Transverse colon (tissue), 4 donors: ENCODE measurements at regions not wholly inside any gene's neighbourhood (a gene's known extent, or its start where the extent isn't known, plus 50 kb on each side); places are given as distances from the start of the nearest gene placed in this dataset.
A peak's percentile ranks its signal among the peaks of the same experiment; 100 is the strongest.

Experiments used
- DNase-seq: peaks from one replicate; pipeline ENCODE4 v3.0.0-alpha.2; 2019
- H3K27ac ChIP-seq, 4 donors: fragments of 200-600 bp; sonication (generic); 2 replicates each; pipeline ENCODE4 v1.5.1; 2016 to 2018; ENCODE audit warnings: inconsistent platforms in 4 of 4
- H3K27me3 ChIP-seq: fragments of 200-600 bp; sonication (generic); 2 replicates; pipeline ENCODE4 v1.5.1; 2017; ENCODE audit warnings: inconsistent platforms
- H3K36me3 ChIP-seq, 4 donors: fragments of 200-600 bp; sonication (generic); 2 replicates each; pipeline ENCODE4 v1.5.1; 2017 to 2019; ENCODE audit warnings: inconsistent platforms in 4 of 4
- H3K4me1 ChIP-seq, 4 donors: fragments of 200-600 bp; sonication (generic); 2 replicates each; pipeline ENCODE4 v1.5.1; 2017 to 2020; ENCODE audit warnings: inconsistent platforms in 4 of 4
- H3K4me3 ChIP-seq, 4 donors: fragments of 200-600 bp; sonication (generic); 1 replicate in 1 of 4; 2 replicates in 3 of 4; pipeline versions ENCODE4 v1.5.1 to v1.6.1; 2017 to 2019; ENCODE audit warnings: inconsistent platforms in 4 of 4
- H3K9me3 ChIP-seq, 2 donors: fragments of 200-600 bp; sonication (generic); 2 replicates each; pipeline ENCODE4 v1.5.1; 2017 to 2019; ENCODE audit warnings: inconsistent platforms in 2 of 2
- EP300 ChIP-seq: sonication (generic); formaldehyde crosslinking; IDR thresholded peaks from one replicate; pipeline ENCODE4 v1.6.1; 2017; ENCODE audit warnings: antibody characterized with exemption, low read depth
- POLR2A ChIP-seq: fragments of 450-650 bp; IDR thresholded peaks from one replicate; pipeline ENCODE4 v1.6.1; 2016; ENCODE audit warnings: antibody characterized with exemption, mild to moderate bottlenecking, moderate library complexity
- POLR2AphosphoS5 ChIP-seq, 3 donors: sonication (generic); formaldehyde crosslinking; IDR thresholded peaks; one replicate each; pipeline ENCODE4 v1.6.1; 2016; ENCODE audit warnings: antibody characterized with exemption in 3 of 3
- WGBS, 2 donors: methylation state at CpG; one replicate each; pipeline ENCODE4 v1.1.5; 2018; ENCODE audit warnings: low coverage in 1 of 2; 5-methylcytosine and 5-hydroxymethylcytosine counted together
- in situ Hi-C, 4 donors: fragments of 200-750 bp; cut with MboI; loops; one replicate each; pipeline versions ENCODE4 v1.15.0 to v1.15.1; 2017; ENCODE audit warnings: low sequenced_read_pairs in 3 of 4, low pct_ligation_motif_present in 1 of 4, low pct_unique_long_range_greater_than_20kb in 1 of 4
- intact Hi-C: fragments of 100-400 bp; cut with DNase I; formaldehyde crosslinking; loops from one replicate; pipeline ENCODE4 v1.15.1; 2023; ENCODE audit warnings: low total_unique reads
- TF ChIP-seq, protein P1 (sequence below), 5 experiments: fragments of 200-600 bp in 3 of 5; fragments of 450-650 bp in 2 of 5; sonication (generic) in 3 of 5; IDR thresholded peaks; 1 replicate in 2 of 5; 2 replicates in 3 of 5; pipeline ENCODE4 v1.5.1; 2016 to 2017; ENCODE audit warnings: antibody characterized with exemption in 5 of 5, inconsistent platforms in 3 of 5, mild to moderate bottlenecking in 2 of 5, moderate library complexity in 1 of 5

DNA sequence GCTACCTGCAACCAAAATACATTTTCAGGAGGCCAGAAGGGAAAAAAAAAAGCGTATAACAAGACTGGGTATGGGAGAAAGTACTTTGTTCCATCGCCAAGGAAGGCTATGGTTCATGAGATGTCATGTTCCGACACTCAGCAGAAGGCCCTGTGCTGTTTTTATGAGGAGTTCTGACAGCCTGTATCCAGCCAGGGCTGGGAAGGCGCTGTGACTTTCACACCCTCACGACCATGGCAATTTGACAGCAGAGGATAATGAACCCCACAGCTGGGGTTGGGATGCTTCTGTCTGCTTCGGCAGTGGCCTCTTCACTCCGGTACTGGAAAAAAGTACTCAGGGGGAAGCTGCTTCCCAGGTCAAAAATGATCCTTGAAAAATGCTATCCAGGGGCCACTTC lies 154.4 kb downstream of the PRELID2 start:
- intact Hi-C loops (no loop called here), in situ Hi-C loops (loop anchor here in 2 of 4 donors (25.0 kb wide), 1 partner anchor 382 kb away; no protein-coding TSS in a partner anchor)

DNA sequence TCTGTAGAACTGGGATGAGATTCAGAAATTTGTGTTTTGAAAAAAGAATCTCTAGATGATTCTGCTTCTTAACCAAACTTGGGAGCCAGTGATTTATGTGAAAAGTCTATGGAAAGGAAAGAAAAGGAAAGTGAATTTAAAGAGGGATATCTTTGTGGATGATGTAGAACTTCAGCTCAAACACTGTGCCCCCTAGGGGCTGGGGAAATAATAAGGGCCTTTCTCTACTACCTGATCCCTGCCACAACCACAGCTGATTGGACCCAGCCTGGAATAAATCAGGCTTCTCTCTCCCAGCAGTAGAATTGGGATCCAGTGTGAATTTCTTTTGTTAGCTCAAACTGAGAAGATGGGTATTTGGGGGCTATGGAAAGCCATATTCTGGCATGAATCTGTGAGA lies 155.0 kb downstream of the PRELID2 start:
- TF ChIP-seq POLR2A (no peak), POLR2AphosphoS5 (IDR thresholded peaks at IDR 0.05) (no peak)
- TF ChIP-seq, protein P1, sequence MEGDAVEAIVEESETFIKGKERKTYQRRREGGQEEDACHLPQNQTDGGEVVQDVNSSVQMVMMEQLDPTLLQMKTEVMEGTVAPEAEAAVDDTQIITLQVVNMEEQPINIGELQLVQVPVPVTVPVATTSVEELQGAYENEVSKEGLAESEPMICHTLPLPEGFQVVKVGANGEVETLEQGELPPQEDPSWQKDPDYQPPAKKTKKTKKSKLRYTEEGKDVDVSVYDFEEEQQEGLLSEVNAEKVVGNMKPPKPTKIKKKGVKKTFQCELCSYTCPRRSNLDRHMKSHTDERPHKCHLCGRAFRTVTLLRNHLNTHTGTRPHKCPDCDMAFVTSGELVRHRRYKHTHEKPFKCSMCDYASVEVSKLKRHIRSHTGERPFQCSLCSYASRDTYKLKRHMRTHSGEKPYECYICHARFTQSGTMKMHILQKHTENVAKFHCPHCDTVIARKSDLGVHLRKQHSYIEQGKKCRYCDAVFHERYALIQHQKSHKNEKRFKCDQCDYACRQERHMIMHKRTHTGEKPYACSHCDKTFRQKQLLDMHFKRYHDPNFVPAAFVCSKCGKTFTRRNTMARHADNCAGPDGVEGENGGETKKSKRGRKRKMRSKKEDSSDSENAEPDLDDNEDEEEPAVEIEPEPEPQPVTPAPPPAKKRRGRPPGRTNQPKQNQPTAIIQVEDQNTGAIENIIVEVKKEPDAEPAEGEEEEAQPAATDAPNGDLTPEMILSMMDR (IDR thresholded peaks at IDR 0.05), result peak in 2 of 5 experiments; percentile 13 to 14
- peak overlapping the region in 3 of 4 donors; percentile 54 to 72 (median 64) for H3K27ac ChIP-seq
- intact Hi-C loops, result no loop called here
- in situ Hi-C loops, result loop anchor here in 2 of 4 donors (25.0 kb wide), 1 partner anchor 382 kb away; no protein-coding TSS in a partner anchor
- DNase-seq, result no peak
- H3K4me3 ChIP-seq, result no peak overlapping the region
- peaks cover 0 to 14% (median 7%) of the 10 kb centered on the region in 4 donors for H3K4me1 ChIP-seq
- H3K36me3 ChIP-seq, result no peaks in the 10 kb centered on the region
- no peaks in the 10 kb centered on the region for H3K9me3 ChIP-seq
- H3K27me3 ChIP-seq, result no peaks in the 10 kb centered on the region

More for the DNA sequence above, 154.4 kb downstream of the PRELID2 start:
- 65 to 70% methylated on average over 3 to 7 of the region's 7 CpGs for WGBS, 2 donors
- Histone ChIP-seq H3K27me3 (no peaks in the 10 kb centered on the region), H3K4me3 (no peak overlapping the region), H3K4me1 (peaks cover 0 to 14% (median 7%) of the 10 kb centered on the region in 4 donors), H3K9me3 (no peaks in the 10 kb centered on the region), H3K27ac (peak overlapping the region in 3 of 4 donors; percentile 54 to 72 (median 64)), H3K36me3 (no peaks in the 10 kb centered on the region)
- peak; percentile 24 for DNase-seq
- TF ChIP-seq POLR2AphosphoS5 (IDR thresholded peaks at IDR 0.05) (peak; percentile 68 to 87 (median 77)), POLR2A (no peak), EP300 (no peak)
- TF ChIP-seq, protein P1 (IDR thresholded peaks at IDR 0.05), result no peak

DNA sequence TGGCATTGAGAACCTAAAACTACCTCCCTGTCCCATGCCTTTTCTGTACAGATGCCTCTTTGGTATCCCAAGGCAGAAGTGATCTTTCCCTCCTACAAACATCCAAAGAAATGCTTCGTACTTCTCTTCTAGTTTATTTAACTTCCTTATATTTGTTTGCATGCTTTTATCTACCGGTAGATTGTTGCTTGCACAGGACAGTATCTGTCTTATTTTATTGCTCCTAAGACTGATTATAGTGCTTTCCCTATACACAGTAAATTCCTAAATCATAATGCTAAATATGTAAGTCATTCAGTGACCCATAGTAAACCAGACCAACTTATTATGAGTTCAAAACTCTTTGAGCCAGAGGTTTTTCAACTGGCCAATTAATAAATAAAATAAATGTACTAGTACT lies 156.9 kb downstream of the PRELID2 start:
- no peaks in the 10 kb centered on the region for H3K27me3 ChIP-seq
- H3K9me3 ChIP-seq, result no peaks in the 10 kb centered on the region
- in situ Hi-C loops (loop anchor here in 2 of 4 donors (25.0 kb wide), 1 partner anchor 384 kb away; no protein-coding TSS in a partner anchor), intact Hi-C loops (no loop called here)
- TF ChIP-seq POLR2AphosphoS5 (IDR thresholded peaks at IDR 0.05), result no peak
- no peak for TF ChIP-seq EP300
- TF ChIP-seq POLR2A, result no peak
- TF ChIP-seq, protein P1 (IDR thresholded peaks at IDR 0.05), result no peak
- H3K36me3 ChIP-seq, result no peaks in the 10 kb centered on the region
- peaks cover 0 to 14% (median 7%) of the 10 kb centered on the region in 4 donors for H3K4me1 ChIP-seq
- H3K27ac ChIP-seq, result no peak overlapping the region
- no peak overlapping the region for H3K4me3 ChIP-seq
- 28 to 34% methylated on average over 2 of the region's 2 CpGs for WGBS, 2 donors
- no peak for DNase-seq

DNA sequence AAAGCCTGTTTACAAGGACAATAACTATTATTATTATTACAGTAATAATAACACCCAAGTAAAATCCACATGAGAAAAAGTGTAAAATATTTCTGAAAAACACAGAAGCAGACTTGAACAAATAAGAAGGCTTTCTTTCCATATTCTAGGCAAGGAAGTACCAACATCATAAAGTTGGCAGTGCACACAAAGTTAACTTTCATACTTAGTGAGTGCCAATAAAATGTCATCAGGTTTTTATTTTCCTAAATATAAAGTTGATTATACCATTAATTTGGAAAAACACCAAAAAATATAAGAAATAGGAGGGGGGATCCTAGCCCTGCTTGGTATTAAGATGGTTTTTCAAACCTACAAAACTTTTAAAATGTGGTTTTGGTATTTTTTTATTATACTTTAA lies 161.4 kb downstream of the PRELID2 start:
- no peaks in the 10 kb centered on the region for H3K36me3 ChIP-seq
- intact Hi-C loops (no loop called here), in situ Hi-C loops (no loop called here)
- H3K9me3 ChIP-seq, result no peaks in the 10 kb centered on the region
- H3K4me1 ChIP-seq, result peaks cover 0 to 7% (median 0%) of the 10 kb centered on the region in 4 donors
- no peak overlapping the region for H3K4me3 ChIP-seq
- no peak for DNase-seq
- H3K27ac ChIP-seq, result no peak overlapping the region
- H3K27me3 ChIP-seq, result no peaks in the 10 kb centered on the region
- TF ChIP-seq EP300, result no peak
- no peak for TF ChIP-seq POLR2A
- TF ChIP-seq POLR2AphosphoS5 (IDR thresholded peaks at IDR 0.05), result no peak
- TF ChIP-seq, protein P1 (IDR thresholded peaks at IDR 0.05), result no peak
